ENCODE measurements at regions not wholly inside any gene's neighbourhood (a gene's known extent, or its start where the extent isn't known, plus 50 kb on each side); places are given as distances from the start of the nearest gene placed in this dataset.

DNA sequence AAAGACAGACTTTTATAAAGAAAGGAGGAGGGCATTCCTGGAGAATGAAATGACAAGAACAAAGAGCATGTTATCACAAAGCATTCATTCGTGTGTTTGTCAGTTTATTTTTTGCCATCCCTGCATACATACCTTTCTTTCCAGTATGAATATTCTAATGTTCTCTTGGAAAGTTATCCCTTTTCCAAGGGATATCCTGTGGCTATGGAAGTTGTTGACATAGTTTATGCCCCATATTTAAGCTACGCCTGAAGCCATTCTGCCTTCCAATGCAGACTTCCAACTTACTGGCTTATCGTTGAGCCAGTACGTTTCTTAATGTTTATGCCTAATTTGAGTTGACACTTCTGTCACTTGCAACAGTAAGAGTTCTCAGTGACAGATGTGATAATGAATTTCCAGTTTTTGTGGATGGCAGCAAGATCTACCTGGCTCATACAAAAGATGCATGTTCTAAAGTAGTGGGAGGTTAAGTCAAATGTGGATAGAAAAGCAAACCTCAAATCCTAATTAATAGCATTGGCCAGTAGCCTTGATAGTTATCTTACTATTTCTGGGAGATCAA, 133.3 kb upstream of the ANO3 start:
- TF ChIP-seq CTCF (IDR thresholded peaks at IDR 0.05) = no peak
- Histone ChIP-seq H3K4me3 (no peak overlapping the region), H3K27ac (no peak overlapping the region)
- DNase-seq (ENCODE audit: low spot score) = no peak

DNA sequence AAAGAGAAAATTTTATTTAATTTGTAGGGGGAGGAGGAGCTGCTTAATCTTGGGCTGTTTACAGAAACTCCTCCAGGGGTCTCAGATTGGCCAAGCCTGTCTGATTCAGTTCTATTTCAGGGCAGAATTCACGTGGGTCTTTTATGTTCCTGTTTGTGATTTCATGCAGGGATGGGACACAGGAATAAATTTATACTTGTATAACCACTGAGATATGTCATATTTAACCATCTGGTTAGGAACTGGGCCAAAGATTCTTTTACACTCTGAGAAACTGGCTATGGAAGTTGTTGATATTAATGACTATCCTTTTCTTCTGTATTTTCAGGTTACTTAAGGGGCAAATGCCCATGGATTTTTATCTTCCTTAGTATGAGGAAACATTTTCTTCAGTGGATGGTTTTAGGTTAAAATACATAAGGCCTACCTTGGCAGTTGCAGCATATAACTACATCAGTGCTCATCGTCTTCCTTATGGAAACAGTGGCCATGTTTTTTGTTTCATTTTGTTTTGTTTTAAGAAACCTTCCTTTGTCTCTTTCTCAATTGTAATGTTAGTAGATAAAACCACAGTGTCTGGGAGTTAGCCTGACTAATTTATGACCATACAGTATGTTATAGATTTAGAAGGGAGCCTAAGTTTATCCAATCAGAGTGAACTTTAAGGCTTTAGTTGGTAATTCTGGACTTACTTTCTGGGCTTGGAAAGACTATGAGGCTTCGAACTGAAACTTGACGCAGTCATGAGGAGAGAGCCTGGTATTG, 132.4 kb upstream of the ANO3 start:
- Histone ChIP-seq H3K27ac (no peak overlapping the region), H3K4me3 (no peak overlapping the region)
- TF ChIP-seq CTCF (IDR thresholded peaks at IDR 0.05) = no peak
- no peak for DNase-seq (ENCODE audit: low spot score)

- H3K27ac ChIP-seq = no peak overlapping the region
- DNase-seq (ENCODE audit: low spot score) = no peak
- H3K4me3 ChIP-seq = no peak overlapping the region
- no peak for TF ChIP-seq CTCF (IDR thresholded peaks at IDR 0.05)
Observed at GRCh38 chr11:26201411-26201810, 130.5 kb upstream of the ANO3 start.

GRCh38 chr11:26202754-26203153, 129.2 kb upstream of the ANO3 start:
- H3K27ac ChIP-seq = no peak overlapping the region
- no peak for DNase-seq (ENCODE audit: low spot score)

GRCh38 chr11:26204101-26204500, 127.8 kb upstream of the ANO3 start:
- no peak for DNase-seq (ENCODE audit: low spot score)
- no peak overlapping the region for H3K4me3 ChIP-seq
- H3K27ac ChIP-seq = no peak overlapping the region
- TF ChIP-seq CTCF (IDR thresholded peaks at IDR 0.05) = no peak

More at GRCh38 chr11:26202754-26203153, 129.2 kb upstream of the ANO3 start:
- no peak for TF ChIP-seq CTCF (IDR thresholded peaks at IDR 0.05)
- H3K4me3 ChIP-seq = no peak overlapping the region

GRCh38 chr11:26204839-26205238, 127.1 kb upstream of the ANO3 start:
- H3K4me3 ChIP-seq = no peak overlapping the region
- H3K27ac ChIP-seq = no peak overlapping the region
- no peak for DNase-seq (ENCODE audit: low spot score)
- TF ChIP-seq CTCF (IDR thresholded peaks at IDR 0.05) = no peak
